ENCODE measurements at regions not wholly inside any gene's neighbourhood (a gene's known extent, or its start where the extent isn't known, plus 50 kb on each side); places are given as distances from the start of the nearest gene placed in this dataset.

- no peak for DNase-seq (ENCODE audit: low read depth)
- no peak overlapping the region for H3K4me3 ChIP-seq (ENCODE audit: low read depth, low read length)
- TF ChIP-seq CTCF (conservative IDR thresholded peaks at IDR 0.05; ENCODE audit: low read depth, low read length): no peak
These were observed 182.2 kb upstream of the MDGA2 start for GRCh38 chr14:47857646-47858045.

- H3K4me3 ChIP-seq (ENCODE audit: low read depth, low read length): no peak overlapping the region
- no peak for DNase-seq (ENCODE audit: low read depth)
- no peak for TF ChIP-seq CTCF (conservative IDR thresholded peaks at IDR 0.05; ENCODE audit: low read depth, low read length)
These were observed 176.9 kb upstream of the MDGA2 start for GRCh38 chr14:47852278-47852677.

GRCh38 chr14:47846008-47846407, 170.6 kb upstream of the MDGA2 start:
- H3K4me3 ChIP-seq (ENCODE audit: low read depth, low read length): no peak overlapping the region
- no peak for DNase-seq (ENCODE audit: low read depth)
- TF ChIP-seq CTCF (conservative IDR thresholded peaks at IDR 0.05; ENCODE audit: low read depth, low read length): no peak

GRCh38 chr14:47843236-47843635, 167.8 kb upstream of the MDGA2 start:
- H3K4me3 ChIP-seq (ENCODE audit: low read depth, low read length): no peak overlapping the region
- no peak for DNase-seq (ENCODE audit: low read depth)
- no peak for TF ChIP-seq CTCF (conservative IDR thresholded peaks at IDR 0.05; ENCODE audit: low read depth, low read length)

GRCh38 chr14:47833011-47833410, 157.6 kb upstream of the MDGA2 start:
- no peak for DNase-seq (ENCODE audit: low read depth)
- TF ChIP-seq CTCF (conservative IDR thresholded peaks at IDR 0.05; ENCODE audit: low read depth, low read length): no peak

GRCh38 chr14:47826809-47827208, 151.4 kb upstream of the MDGA2 start:
- no peak for TF ChIP-seq CTCF (conservative IDR thresholded peaks at IDR 0.05; ENCODE audit: low read depth, low read length)
- DNase-seq (ENCODE audit: low read depth): no peak
- H3K4me3 ChIP-seq (ENCODE audit: low read depth, low read length): no peak overlapping the region

More at GRCh38 chr14:47833011-47833410, 157.6 kb upstream of the MDGA2 start:
- H3K4me3 ChIP-seq (ENCODE audit: low read depth, low read length): no peak overlapping the region

- no peak for DNase-seq (ENCODE audit: low read depth)
- TF ChIP-seq CTCF (conservative IDR thresholded peaks at IDR 0.05; ENCODE audit: low read depth, low read length): no peak
- no peak overlapping the region for H3K4me3 ChIP-seq (ENCODE audit: low read depth, low read length)
These were observed 146.9 kb upstream of the MDGA2 start for GRCh38 chr14:47822326-47822725.
